Lung (tissue), 11 donors: ENCODE measurements at regions not wholly inside any gene's neighbourhood (a gene's known extent, or its start where the extent isn't known, plus 50 kb on each side); places are given as distances from the start of the nearest gene placed in this dataset.
A peak's percentile ranks its signal among the peaks of the same experiment; 100 is the strongest.

Experiments used
- ATAC-seq: fragments of 200-7000 bp; cut with Tn5 transposase; one replicate; pipeline ENCODE4 v1.9.1; 2020; ENCODE audit warnings: moderate number of reproducible peaks; ENCODE audit not compliant: insufficient read depth, low FRiP score
- DNase-seq, 3 donors: peaks; one replicate each; pipeline ENCODE4 v3.0.0-alpha.2; 2013 to 2017
- H3K27ac ChIP-seq, 2 donors: one replicate each; pipeline ENCODE4 v1.5.1; 2013; ENCODE audit warnings: mild to moderate bottlenecking in 2 of 2, moderate library complexity in 2 of 2, control low read depth in 1 of 2, inconsistent platforms in 1 of 2, low read depth in 1 of 2, low read length in 1 of 2
- H3K27me3 ChIP-seq, 3 donors: one replicate each; pipeline ENCODE4 v1.5.1; 2013; ENCODE audit warnings: low read length in 2 of 3; ENCODE audit not compliant: control insufficient read depth in 3 of 3, insufficient read depth in 3 of 3
- H3K36me3 ChIP-seq, 4 donors: one replicate each; pipeline ENCODE4 v1.5.1; 2013; ENCODE audit warnings: low read length in 4 of 4, mild to moderate bottlenecking in 1 of 4, moderate library complexity in 1 of 4; ENCODE audit not compliant: control insufficient read depth in 4 of 4, insufficient read depth in 4 of 4
- H3K4me1 ChIP-seq, 5 donors: one replicate each; pipeline ENCODE4 v1.5.1; 2013; ENCODE audit warnings: low read length in 5 of 5, mild to moderate bottlenecking in 2 of 5, moderate library complexity in 1 of 5; ENCODE audit not compliant: control insufficient read depth in 5 of 5, insufficient read depth in 5 of 5
- H3K4me3 ChIP-seq: one replicate; pipeline ENCODE4 v1.5.1; 2013; ENCODE audit warnings: mild to moderate bottlenecking, control low read depth, moderate library complexity
- H3K9ac ChIP-seq, 2 donors: one replicate each; pipeline ENCODE4 v1.5.1; 2013; ENCODE audit warnings: low read length in 2 of 2, control low read depth in 1 of 2; ENCODE audit not compliant: insufficient read depth in 1 of 2
- H3K9me3 ChIP-seq, 4 donors: one replicate each; pipeline ENCODE4 v1.5.1; 2013; ENCODE audit warnings: low read length in 3 of 4, mild to moderate bottlenecking in 1 of 4, moderate library complexity in 1 of 4; ENCODE audit not compliant: control insufficient read depth in 4 of 4, insufficient read depth in 3 of 4
- WGBS, 2 donors: extraction: QIAGEN DNeasy Blood & Tissue Kit; methylation state at CpG; one replicate each; pipeline ENCODE4 v1.1.7; 2013; 5-methylcytosine and 5-hydroxymethylcytosine counted together
- TF ChIP-seq, protein P1 (sequence below): IDR thresholded peaks from 2 replicates; pipeline ENCODE4 v1.5.1; 2012; ENCODE audit warnings: mild to moderate bottlenecking; ENCODE audit errors: control extremely low read depth, extremely low read depth
- donor health status: control.
- donor health status: control.
- donor health status: Bipolar disorder and iron deficiency.
- donor health status: healthy.
- donor health status: DM: yes; HTN: yes; CAD: no.

DNA sequence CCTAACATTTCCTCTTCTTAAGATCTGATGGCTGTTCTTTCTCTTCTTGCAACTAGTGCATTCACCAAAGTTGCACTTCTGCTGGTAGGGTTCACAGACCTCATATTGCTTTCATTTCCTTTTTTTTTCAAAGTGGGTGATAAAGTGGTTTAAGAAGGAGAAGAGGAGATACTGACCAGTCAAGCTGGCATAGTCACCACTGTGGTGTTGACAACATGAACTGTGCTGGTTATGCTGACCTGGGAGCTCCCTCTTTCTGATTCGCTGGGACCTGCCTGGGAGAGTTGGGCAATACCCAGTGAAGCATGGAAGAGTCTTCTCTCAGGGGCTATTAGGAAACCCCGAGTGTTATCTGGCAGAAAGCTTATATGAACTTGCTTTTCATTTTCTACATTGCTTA, 222.9 kb downstream of the SLITRK5 start:
- Histone ChIP-seq H3K9me3 (peaks cover 0 to 4% (median 0%) of the 10 kb centered on the region in 4 donors), H3K27ac (no peak overlapping the region), H3K27me3 (no peaks in the 10 kb centered on the region), H3K36me3 (no peaks in the 10 kb centered on the region), H3K4me3 (no peak overlapping the region), H3K4me1 (no peaks in the 10 kb centered on the region), H3K9ac (no peak overlapping the region)
- ATAC-seq (no peak), DNase-seq (no peak)
- TF ChIP-seq, protein P1, sequence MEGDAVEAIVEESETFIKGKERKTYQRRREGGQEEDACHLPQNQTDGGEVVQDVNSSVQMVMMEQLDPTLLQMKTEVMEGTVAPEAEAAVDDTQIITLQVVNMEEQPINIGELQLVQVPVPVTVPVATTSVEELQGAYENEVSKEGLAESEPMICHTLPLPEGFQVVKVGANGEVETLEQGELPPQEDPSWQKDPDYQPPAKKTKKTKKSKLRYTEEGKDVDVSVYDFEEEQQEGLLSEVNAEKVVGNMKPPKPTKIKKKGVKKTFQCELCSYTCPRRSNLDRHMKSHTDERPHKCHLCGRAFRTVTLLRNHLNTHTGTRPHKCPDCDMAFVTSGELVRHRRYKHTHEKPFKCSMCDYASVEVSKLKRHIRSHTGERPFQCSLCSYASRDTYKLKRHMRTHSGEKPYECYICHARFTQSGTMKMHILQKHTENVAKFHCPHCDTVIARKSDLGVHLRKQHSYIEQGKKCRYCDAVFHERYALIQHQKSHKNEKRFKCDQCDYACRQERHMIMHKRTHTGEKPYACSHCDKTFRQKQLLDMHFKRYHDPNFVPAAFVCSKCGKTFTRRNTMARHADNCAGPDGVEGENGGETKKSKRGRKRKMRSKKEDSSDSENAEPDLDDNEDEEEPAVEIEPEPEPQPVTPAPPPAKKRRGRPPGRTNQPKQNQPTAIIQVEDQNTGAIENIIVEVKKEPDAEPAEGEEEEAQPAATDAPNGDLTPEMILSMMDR, result no peak
- WGBS, 2 donors, result 78 to 79% methylated on average over 2 of the region's 2 CpGs

DNA sequence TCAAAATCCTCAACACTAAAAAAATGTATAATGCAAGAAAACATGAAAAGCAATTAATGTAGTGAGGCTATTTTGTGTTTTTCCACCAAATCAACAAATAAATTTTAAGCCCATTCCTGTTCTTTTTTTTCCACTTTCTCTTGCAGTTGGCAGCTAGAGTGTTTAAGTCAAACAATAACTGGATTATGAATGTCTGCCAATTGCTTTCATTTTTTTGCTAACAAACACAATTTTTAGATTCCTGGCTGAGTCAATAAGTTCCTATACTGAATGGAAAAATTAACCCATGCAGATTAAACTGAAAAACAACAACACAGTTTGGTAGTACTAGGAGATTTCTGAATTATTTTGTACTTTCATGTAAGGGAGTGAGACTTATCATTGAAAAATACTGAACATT, 232.4 kb downstream of the SLITRK5 start:
- no peak for ATAC-seq
- no peak overlapping the region for H3K9ac ChIP-seq

DNA sequence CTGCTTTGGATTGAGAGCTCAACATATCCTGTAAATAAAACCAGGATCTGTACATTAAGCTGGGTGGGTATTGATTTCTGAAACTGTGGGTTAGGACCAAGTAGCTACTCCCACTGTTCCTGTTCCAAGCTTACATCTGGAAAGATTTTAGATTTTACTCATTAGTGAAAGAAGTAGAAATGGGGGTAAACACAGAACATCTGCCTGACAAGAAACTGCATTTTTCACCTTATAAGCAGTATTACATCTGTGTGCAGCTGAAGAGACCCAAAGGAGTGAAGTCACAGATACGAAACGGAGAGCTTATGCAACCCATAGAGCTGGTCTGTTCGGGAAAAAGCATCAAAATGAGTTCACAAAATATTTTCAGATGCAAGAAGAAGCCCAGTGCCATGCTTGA, 235.2 kb downstream of the SLITRK5 start:
- no peaks in the 10 kb centered on the region for H3K36me3 ChIP-seq
- no peaks in the 10 kb centered on the region for H3K9me3 ChIP-seq
- ATAC-seq (no peak), DNase-seq (peak in 1 of 3 donors; percentile 1)
- no peak overlapping the region for H3K9ac ChIP-seq
- H3K4me1 ChIP-seq, result peaks cover 0 to 19% (median 0%) of the 10 kb centered on the region in 5 donors
- no peaks in the 10 kb centered on the region for H3K27me3 ChIP-seq
- TF ChIP-seq, protein P1, result no peak
- WGBS, 2 donors, result 75 to 82% methylated on average over 3 of the region's 3 CpGs
- H3K4me3 ChIP-seq, result no peak overlapping the region
- no peak overlapping the region for H3K27ac ChIP-seq

More for the DNA sequence above, 232.4 kb downstream of the SLITRK5 start:
- Histone ChIP-seq H3K27me3 (no peaks in the 10 kb centered on the region), H3K27ac (no peak overlapping the region), H3K4me1 (peaks cover 0 to 19% (median 0%) of the 10 kb centered on the region in 5 donors), H3K36me3 (no peaks in the 10 kb centered on the region), H3K4me3 (no peak overlapping the region), H3K9me3 (no peaks in the 10 kb centered on the region)
- TF ChIP-seq, protein P1, result no peak
- peak in 2 of 3 donors; percentile 68 to 75 for DNase-seq

DNA sequence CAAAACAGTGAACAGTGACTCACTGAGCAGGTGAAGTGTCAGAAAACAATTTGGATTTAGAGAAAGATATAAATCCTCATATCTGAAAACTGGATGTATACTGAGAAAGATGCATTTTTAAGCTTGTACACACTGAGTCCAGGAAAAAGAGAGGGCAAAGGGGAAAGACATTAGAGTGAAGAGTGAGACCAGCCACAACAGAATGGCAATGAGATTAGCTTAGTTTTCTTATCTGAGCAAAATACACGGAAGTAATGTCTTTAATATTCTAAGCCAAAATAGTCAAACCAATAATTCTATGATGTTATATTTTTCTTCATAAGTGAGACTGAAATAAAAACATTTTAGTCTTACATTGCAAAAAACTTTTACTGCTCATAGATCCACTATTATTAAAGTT, 236.0 kb downstream of the SLITRK5 start:
- Histone ChIP-seq H3K4me1 (peaks cover 0 to 19% (median 0%) of the 10 kb centered on the region in 5 donors), H3K9ac (no peak overlapping the region), H3K27ac (no peak overlapping the region), H3K4me3 (no peak overlapping the region), H3K27me3 (no peaks in the 10 kb centered on the region), H3K9me3 (no peaks in the 10 kb centered on the region), H3K36me3 (no peaks in the 10 kb centered on the region)
- 62 to 76% methylated on average over 1 of the region's 1 CpG for WGBS, 2 donors
- ATAC-seq, result no peak
- no peak for DNase-seq
- TF ChIP-seq, protein P1, result no peak
